AG09319 (cell line): ENCODE measurements at regions not wholly inside any gene's neighbourhood (a gene's known extent, or its start where the extent isn't known, plus 50 kb on each side); places are given as distances from the start of the nearest gene placed in this dataset.

ENCODE experiments used
- DNase-seq: peaks from one replicate; pipeline ENCODE4 v3.0.0-alpha.2; 2010; ENCODE audit warnings: low read depth; ENCODE audit errors: extremely low read depth
- CTCF ChIP-seq: IDR thresholded peaks from 2 replicates; pipeline ENCODE4 v1.5.1; 2011; ENCODE audit warnings: low read depth, mild to moderate bottlenecking, inconsistent platforms, low read length, moderate library complexity

GRCh38 chr1:87638636-87639035 is 310.0 kb downstream of the LMO4 start:
- DNase-seq = no peak
- no peak for TF ChIP-seq CTCF

GRCh38 chr1:87641996-87642395 is 313.3 kb downstream of the LMO4 start:
- TF ChIP-seq CTCF = no peak
- no peak for DNase-seq

GRCh38 chr1:87642581-87643221 is 314.0 kb downstream of the LMO4 start:
- no peak for DNase-seq
- no peak for TF ChIP-seq CTCF

- no peak for DNase-seq
- no peak for TF ChIP-seq CTCF
Observed at GRCh38 chr1:87644033-87644578, 315.4 kb downstream of the LMO4 start.

- no peak for DNase-seq
- no peak for TF ChIP-seq CTCF
Observed at GRCh38 chr1:87644579-87645190, 316.0 kb downstream of the LMO4 start.

- TF ChIP-seq CTCF = no peak
- no peak for DNase-seq
Observed at GRCh38 chr1:87647430-87648177, 318.9 kb downstream of the LMO4 start.
